WTC11 (cell line): ENCODE measurements at regions not wholly inside any gene's neighbourhood (a gene's known extent, or its start where the extent isn't known, plus 50 kb on each side); places are given as distances from the start of the nearest gene placed in this dataset.

Experiments used
- ATAC-seq: fragments of 200-7000 bp; cut with Tn5 transposase; 2 replicates; pipeline ENCODE4 v1.10.0; 2021; ENCODE audit warnings: mild to moderate bottlenecking, moderate library complexity
- CTCF ChIA-PET: fragments of 300-600 bp; sonication (Branson Sonifier 250); formaldehyde crosslinking; loops from one replicate; lab custom pipeline; 2021; ENCODE audit warnings: antibody characterized with exemption; lab: Charles Lee
- POLR2A ChIA-PET: fragments of 350-600 bp; sonication (Branson Sonifier 250); formaldehyde crosslinking; loops from one replicate; lab custom pipeline; 2021; ENCODE audit warnings: antibody characterized with exemption; lab: Charles Lee
- DNase-seq: peaks from one replicate; pipeline ENCODE4 v3.0.0; 2021; ENCODE audit warnings: low spot score
- H3K27ac Mint-ChIP-seq: 2 replicates; pipeline ENCODE4 v1.8.0; 2021; ENCODE audit warnings: mixed read lengths
- H3K27me3 Mint-ChIP-seq: 2 replicates; pipeline ENCODE4 v1.8.0; 2021; ENCODE audit warnings: low read depth, mild to moderate bottlenecking, moderate library complexity, mixed read lengths
- H3K36me3 Mint-ChIP-seq: 2 replicates; pipeline ENCODE4 v1.8.0; 2021; ENCODE audit warnings: mixed read lengths
- H3K4me1 Mint-ChIP-seq: 2 replicates; pipeline ENCODE4 v1.8.0; 2022; ENCODE audit warnings: mixed read lengths
- H3K4me3 Mint-ChIP-seq: 2 replicates; pipeline ENCODE4 v1.8.0; 2021; ENCODE audit warnings: mild to moderate bottlenecking, moderate library complexity, mixed read lengths
- H3K9me3 Mint-ChIP-seq: 2 replicates; pipeline ENCODE4 v1.8.0; 2021; ENCODE audit warnings: mixed read lengths
- ATF1 ChIP-seq: sonication (generic); formaldehyde crosslinking; IDR thresholded peaks from 2 replicates; pipeline ENCODE4 v1.8.1; 2023; ENCODE audit warnings: mild to moderate bottlenecking, moderate library complexity, missing genetic modification reagents
- CREB1 ChIP-seq: sonication (generic); formaldehyde crosslinking; IDR thresholded peaks from 2 replicates; pipeline ENCODE4 v1.8.0; 2023; ENCODE audit warnings: mild to moderate bottlenecking, missing genetic modification reagents
- CREM ChIP-seq: sonication (generic); formaldehyde crosslinking; IDR thresholded peaks from 2 replicates; pipeline ENCODE4 v1.8.1; 2022; ENCODE audit warnings: mild to moderate bottlenecking, missing genetic modification reagents, moderate library complexity
- GABPB1 ChIP-seq: sonication (generic); formaldehyde crosslinking; IDR thresholded peaks from 2 replicates; pipeline ENCODE4 v1.8.1; 2023; ENCODE audit warnings: mild to moderate bottlenecking, missing genetic modification reagents
- JUN ChIP-seq: sonication (generic); formaldehyde crosslinking; IDR thresholded peaks from 2 replicates; pipeline ENCODE4 v1.8.0; 2023; ENCODE audit warnings: mild to moderate bottlenecking, missing genetic modification reagents
- KAT7 ChIP-seq: sonication (generic); formaldehyde crosslinking; IDR thresholded peaks from 2 replicates; pipeline ENCODE4 v1.8.1; 2023; ENCODE audit warnings: missing genetic modification reagents, mild to moderate bottlenecking, borderline replicate concordance
- NFATC4 ChIP-seq: fragments of 250-450 bp; sonication (Bioruptor Pico); IDR thresholded peaks from 2 replicates; pipeline ENCODE4 v1.9.0; 2021; ENCODE audit warnings: mild to moderate bottlenecking
- NFYB ChIP-seq: sonication (generic); formaldehyde crosslinking; conservative IDR thresholded peaks from 2 replicates; pipeline ENCODE4 v1.8.0; 2022; ENCODE audit warnings: low read depth, missing genetic modification reagents
- NR1H2 ChIP-seq: sonication (generic); formaldehyde crosslinking; IDR thresholded peaks from 2 replicates; pipeline ENCODE4 v1.9.0; 2021; ENCODE audit warnings: mild to moderate bottlenecking, moderate library complexity, missing genetic modification reagents
- OVOL2 ChIP-seq: fragments of 250-450 bp; sonication (Bioruptor Pico); IDR thresholded peaks from 2 replicates; pipeline ENCODE4 v1.9.0; 2021; ENCODE audit warnings: mild to moderate bottlenecking, borderline replicate concordance
- RELA ChIP-seq: sonication (generic); formaldehyde crosslinking; IDR thresholded peaks from 2 replicates; pipeline ENCODE4 v1.8.1; 2022; ENCODE audit warnings: missing genetic modification reagents, mild to moderate bottlenecking, borderline replicate concordance
- SMAD3 ChIP-seq: sonication (generic); formaldehyde crosslinking; IDR thresholded peaks from 2 replicates; pipeline ENCODE4 v1.8.0; 2022; ENCODE audit warnings: missing genetic modification reagents, mild to moderate bottlenecking, borderline replicate concordance
- TCF7 ChIP-seq: sonication (generic); formaldehyde crosslinking; IDR thresholded peaks from 2 replicates; pipeline ENCODE4 v1.8.0; 2022; ENCODE audit warnings: mild to moderate bottlenecking, low read depth, missing genetic modification reagents, moderate library complexity
- TEAD4 ChIP-seq: sonication (generic); formaldehyde crosslinking; IDR thresholded peaks from 2 replicates; pipeline ENCODE4 v1.8.0; 2022; ENCODE audit warnings: mild to moderate bottlenecking, missing genetic modification reagents
- TP53 ChIP-seq: sonication (generic); formaldehyde crosslinking; IDR thresholded peaks from 2 replicates; pipeline ENCODE4 v1.8.1; 2023; ENCODE audit warnings: mild to moderate bottlenecking, missing genetic modification reagents
- ZNF396 ChIP-seq: fragments of 250-450 bp; sonication (Bioruptor Pico); IDR thresholded peaks from 2 replicates; pipeline ENCODE4 v1.8.0; 2021; ENCODE audit warnings: mild to moderate bottlenecking, moderate library complexity, borderline replicate concordance
- TF ChIP-seq, protein P1 (sequence below): sonication (generic); formaldehyde crosslinking; conservative IDR thresholded peaks from 2 replicates; pipeline ENCODE4 v1.8.1; 2023; ENCODE audit warnings: mild to moderate bottlenecking, low read depth, missing genetic modification reagents, moderate library complexity
- TF ChIP-seq, protein P2 (sequence below): fragments of 250-450 bp; sonication (Bioruptor Pico); IDR thresholded peaks from 2 replicates; pipeline ENCODE4 v1.9.0; 2021; ENCODE audit warnings: mild to moderate bottlenecking, borderline replicate concordance
- TF ChIP-seq, protein P3 (sequence below): sonication (generic); formaldehyde crosslinking; IDR thresholded peaks from 2 replicates; pipeline ENCODE4 v1.8.0; 2023; ENCODE audit warnings: missing genetic modification reagents
- TF ChIP-seq, protein P4 (sequence below): fragments of 250-450 bp; sonication (Bioruptor Pico); IDR thresholded peaks from 2 replicates; pipeline ENCODE4 v1.9.0; 2021; ENCODE audit warnings: moderate library complexity, mild to moderate bottlenecking, inconsistent platforms, borderline replicate concordance
- TF ChIP-seq, protein P5 (sequence below): sonication (generic); formaldehyde crosslinking; IDR thresholded peaks from 2 replicates; pipeline ENCODE4 v1.8.1; 2022; ENCODE audit warnings: mild to moderate bottlenecking, moderate library complexity, missing genetic modification reagents
- TF ChIP-seq, protein P6 (sequence below): sonication (generic); formaldehyde crosslinking; IDR thresholded peaks from 2 replicates; pipeline ENCODE4 v1.8.1; 2023; ENCODE audit warnings: mild to moderate bottlenecking, missing genetic modification reagents, moderate library complexity
- TF ChIP-seq, protein P7 (sequence below): sonication (generic); formaldehyde crosslinking; IDR thresholded peaks from 2 replicates; pipeline ENCODE4 v1.8.1; 2022; ENCODE audit warnings: low read depth, mild to moderate bottlenecking, moderate library complexity, missing genetic modification reagents, borderline replicate concordance

DNA sequence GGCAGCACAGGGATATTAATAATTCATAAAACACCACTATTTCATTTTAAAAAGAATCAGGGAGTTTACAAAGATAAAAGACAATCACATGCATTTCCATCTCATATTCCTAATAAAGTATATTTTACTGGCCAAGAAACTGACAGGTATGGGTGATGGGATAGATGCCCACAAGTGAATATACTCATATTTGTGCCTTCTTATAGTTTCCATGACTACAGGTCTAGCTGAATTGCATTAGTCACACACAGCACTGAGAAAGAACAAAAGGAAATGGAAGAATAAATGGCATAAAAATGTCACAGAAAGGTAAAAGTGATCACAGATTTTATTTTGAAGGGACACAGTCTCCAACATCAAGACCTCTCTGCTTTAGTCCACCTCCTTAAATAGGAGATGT is 193.5 kb downstream of the PLK2 start (continued):
- TF ChIP-seq, protein P1, sequence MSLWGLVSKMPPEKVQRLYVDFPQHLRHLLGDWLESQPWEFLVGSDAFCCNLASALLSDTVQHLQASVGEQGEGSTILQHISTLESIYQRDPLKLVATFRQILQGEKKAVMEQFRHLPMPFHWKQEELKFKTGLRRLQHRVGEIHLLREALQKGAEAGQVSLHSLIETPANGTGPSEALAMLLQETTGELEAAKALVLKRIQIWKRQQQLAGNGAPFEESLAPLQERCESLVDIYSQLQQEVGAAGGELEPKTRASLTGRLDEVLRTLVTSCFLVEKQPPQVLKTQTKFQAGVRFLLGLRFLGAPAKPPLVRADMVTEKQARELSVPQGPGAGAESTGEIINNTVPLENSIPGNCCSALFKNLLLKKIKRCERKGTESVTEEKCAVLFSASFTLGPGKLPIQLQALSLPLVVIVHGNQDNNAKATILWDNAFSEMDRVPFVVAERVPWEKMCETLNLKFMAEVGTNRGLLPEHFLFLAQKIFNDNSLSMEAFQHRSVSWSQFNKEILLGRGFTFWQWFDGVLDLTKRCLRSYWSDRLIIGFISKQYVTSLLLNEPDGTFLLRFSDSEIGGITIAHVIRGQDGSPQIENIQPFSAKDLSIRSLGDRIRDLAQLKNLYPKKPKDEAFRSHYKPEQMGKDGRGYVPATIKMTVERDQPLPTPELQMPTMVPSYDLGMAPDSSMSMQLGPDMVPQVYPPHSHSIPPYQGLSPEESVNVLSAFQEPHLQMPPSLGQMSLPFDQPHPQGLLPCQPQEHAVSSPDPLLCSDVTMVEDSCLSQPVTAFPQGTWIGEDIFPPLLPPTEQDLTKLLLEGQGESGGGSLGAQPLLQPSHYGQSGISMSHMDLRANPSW (CRISPR knock-in tag): no peak
- TF ChIP-seq NR1H2 (CRISPR knock-in tag) (no peak), TCF7 (CRISPR knock-in tag) (no peak), TEAD4 (CRISPR knock-in tag) (no peak), CREB1 (no peak), NFYB (CRISPR knock-in tag) (no peak)
- TF ChIP-seq, protein P2, sequence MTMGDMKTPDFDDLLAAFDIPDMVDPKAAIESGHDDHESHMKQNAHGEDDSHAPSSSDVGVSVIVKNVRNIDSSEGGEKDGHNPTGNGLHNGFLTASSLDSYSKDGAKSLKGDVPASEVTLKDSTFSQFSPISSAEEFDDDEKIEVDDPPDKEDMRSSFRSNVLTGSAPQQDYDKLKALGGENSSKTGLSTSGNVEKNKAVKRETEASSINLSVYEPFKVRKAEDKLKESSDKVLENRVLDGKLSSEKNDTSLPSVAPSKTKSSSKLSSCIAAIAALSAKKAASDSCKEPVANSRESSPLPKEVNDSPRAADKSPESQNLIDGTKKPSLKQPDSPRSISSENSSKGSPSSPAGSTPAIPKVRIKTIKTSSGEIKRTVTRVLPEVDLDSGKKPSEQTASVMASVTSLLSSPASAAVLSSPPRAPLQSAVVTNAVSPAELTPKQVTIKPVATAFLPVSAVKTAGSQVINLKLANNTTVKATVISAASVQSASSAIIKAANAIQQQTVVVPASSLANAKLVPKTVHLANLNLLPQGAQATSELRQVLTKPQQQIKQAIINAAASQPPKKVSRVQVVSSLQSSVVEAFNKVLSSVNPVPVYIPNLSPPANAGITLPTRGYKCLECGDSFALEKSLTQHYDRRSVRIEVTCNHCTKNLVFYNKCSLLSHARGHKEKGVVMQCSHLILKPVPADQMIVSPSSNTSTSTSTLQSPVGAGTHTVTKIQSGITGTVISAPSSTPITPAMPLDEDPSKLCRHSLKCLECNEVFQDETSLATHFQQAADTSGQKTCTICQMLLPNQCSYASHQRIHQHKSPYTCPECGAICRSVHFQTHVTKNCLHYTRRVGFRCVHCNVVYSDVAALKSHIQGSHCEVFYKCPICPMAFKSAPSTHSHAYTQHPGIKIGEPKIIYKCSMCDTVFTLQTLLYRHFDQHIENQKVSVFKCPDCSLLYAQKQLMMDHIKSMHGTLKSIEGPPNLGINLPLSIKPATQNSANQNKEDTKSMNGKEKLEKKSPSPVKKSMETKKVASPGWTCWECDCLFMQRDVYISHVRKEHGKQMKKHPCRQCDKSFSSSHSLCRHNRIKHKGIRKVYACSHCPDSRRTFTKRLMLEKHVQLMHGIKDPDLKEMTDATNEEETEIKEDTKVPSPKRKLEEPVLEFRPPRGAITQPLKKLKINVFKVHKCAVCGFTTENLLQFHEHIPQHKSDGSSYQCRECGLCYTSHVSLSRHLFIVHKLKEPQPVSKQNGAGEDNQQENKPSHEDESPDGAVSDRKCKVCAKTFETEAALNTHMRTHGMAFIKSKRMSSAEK: no peak

DNA sequence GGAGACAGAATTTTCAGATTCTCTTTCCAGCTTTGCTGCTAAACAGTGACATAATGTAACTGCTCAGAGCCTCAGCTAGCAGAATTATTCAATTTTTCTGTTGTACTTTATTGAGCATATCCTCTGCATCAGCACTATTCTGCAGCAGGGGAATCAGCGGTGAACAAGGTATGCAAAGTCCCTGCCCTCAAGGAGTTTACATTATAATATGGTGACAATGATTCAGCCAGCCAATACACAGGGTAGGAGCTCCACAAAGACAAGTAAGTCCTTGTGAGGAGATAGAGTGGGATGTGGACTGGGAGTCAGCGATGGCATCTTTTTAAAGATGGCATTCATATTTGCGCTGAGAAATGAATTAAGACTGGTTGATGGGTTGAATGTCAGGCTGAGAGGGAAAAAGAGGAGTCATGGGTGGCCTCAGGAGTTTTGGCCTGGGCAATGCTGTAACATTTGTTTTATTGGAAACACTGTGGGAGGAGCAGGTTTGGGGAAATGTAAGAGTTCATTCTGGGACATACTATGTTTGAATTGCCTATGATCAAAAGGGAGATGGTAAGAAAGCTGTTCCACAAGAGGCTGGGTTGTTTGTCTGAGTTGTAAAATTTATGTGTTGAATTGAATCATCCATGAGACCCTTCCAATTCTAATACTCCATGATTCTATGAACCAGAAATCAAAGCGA is 194.5 kb downstream of the PLK2 start:
- Mint-ChIP-seq H3K27ac (no peak overlapping the region), H3K27me3 (no peaks in the 10 kb centered on the region), H3K4me1 (peaks cover 4% of the 10 kb centered on the region)
- ATAC-seq: peak; percentile 60; the same call in 1 of the 2 replicates
- no peak for DNase-seq
- ChIA-PET CTCF (no interaction called here), POLR2A (no interaction called here)
- no peak for TF ChIP-seq ZNF396 (CRISPR knock-in tag)
- no peak for TF ChIP-seq ATF1 (CRISPR knock-in tag)
- TF ChIP-seq JUN (CRISPR knock-in tag): no peak
- TF ChIP-seq CREB1: no peak
- TF ChIP-seq, protein P3, sequence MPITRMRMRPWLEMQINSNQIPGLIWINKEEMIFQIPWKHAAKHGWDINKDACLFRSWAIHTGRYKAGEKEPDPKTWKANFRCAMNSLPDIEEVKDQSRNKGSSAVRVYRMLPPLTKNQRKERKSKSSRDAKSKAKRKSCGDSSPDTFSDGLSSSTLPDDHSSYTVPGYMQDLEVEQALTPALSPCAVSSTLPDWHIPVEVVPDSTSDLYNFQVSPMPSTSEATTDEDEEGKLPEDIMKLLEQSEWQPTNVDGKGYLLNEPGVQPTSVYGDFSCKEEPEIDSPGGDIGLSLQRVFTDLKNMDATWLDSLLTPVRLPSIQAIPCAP (CRISPR knock-in tag): no peak
- no peak for TF ChIP-seq KAT7
- TF ChIP-seq SMAD3 (CRISPR knock-in tag): no peak
- TF ChIP-seq CREM (CRISPR knock-in tag): no peak
- TF ChIP-seq, protein P4, sequence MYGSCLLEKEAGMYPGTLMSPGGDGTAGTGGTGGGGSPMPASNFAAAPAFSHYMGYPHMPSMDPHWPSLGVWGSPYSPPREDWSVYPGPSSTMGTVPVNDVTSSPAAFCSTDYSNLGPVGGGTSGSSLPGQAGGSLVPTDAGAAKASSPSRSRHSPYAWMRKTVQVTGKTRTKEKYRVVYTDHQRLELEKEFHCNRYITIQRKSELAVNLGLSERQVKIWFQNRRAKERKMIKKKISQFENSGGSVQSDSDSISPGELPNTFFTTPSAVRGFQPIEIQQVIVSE (CRISPR knock-in tag): no peak
- TF ChIP-seq OVOL2 (CRISPR knock-in tag): no peak
- TF ChIP-seq, all 79 proteins: peak for 0
- Mint-ChIP-seq H3K4me3 (no peak overlapping the region), H3K9me3 (peaks cover 6% of the 10 kb centered on the region), H3K36me3 (no peaks in the 10 kb centered on the region)

DNA sequence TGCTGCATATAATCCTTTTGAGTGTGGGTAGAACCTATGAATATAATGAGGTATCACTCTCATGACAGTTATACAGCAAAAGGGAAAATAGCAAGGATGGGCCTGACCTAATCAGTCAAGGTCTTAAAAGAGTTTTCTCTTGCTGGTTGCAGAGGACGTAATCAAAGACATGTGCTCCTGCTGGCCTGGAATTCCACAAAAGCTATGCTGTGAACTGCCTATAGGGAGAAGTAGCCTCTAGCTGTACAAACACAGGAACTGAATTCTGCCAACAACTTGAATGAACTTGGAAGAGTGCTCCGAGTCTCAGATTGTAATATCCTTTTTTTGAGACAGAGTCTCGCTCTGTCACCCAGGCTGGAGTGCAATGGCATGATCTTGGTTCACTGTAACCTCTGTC is 195.6 kb downstream of the PLK2 start:
- H3K27me3 Mint-ChIP-seq: no peaks in the 10 kb centered on the region
- H3K4me3 Mint-ChIP-seq: no peak overlapping the region
- H3K27ac Mint-ChIP-seq: no peak overlapping the region
- peaks cover 14% of the 10 kb centered on the region for H3K4me1 Mint-ChIP-seq
- POLR2A ChIA-PET: no interaction called here
- H3K36me3 Mint-ChIP-seq: no peaks in the 10 kb centered on the region
- ATAC-seq (no peak), DNase-seq (no peak)
- CTCF ChIA-PET: no interaction called here
- H3K9me3 Mint-ChIP-seq: peaks cover 6% of the 10 kb centered on the region
- TF ChIP-seq, protein P5, sequence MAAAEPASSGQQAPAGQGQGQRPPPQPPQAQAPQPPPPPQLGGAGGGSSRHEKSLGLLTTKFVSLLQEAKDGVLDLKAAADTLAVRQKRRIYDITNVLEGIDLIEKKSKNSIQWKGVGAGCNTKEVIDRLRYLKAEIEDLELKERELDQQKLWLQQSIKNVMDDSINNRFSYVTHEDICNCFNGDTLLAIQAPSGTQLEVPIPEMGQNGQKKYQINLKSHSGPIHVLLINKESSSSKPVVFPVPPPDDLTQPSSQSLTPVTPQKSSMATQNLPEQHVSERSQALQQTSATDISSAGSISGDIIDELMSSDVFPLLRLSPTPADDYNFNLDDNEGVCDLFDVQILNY: no peak
- TF ChIP-seq, protein P6, sequence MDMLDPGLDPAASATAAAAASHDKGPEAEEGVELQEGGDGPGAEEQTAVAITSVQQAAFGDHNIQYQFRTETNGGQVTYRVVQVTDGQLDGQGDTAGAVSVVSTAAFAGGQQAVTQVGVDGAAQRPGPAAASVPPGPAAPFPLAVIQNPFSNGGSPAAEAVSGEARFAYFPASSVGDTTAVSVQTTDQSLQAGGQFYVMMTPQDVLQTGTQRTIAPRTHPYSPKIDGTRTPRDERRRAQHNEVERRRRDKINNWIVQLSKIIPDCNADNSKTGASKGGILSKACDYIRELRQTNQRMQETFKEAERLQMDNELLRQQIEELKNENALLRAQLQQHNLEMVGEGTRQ (CRISPR knock-in tag): no peak
- no peak for TF ChIP-seq RELA (CRISPR knock-in tag)
- TF ChIP-seq GABPB1 (CRISPR knock-in tag): no peak
- TF ChIP-seq, protein P7, sequence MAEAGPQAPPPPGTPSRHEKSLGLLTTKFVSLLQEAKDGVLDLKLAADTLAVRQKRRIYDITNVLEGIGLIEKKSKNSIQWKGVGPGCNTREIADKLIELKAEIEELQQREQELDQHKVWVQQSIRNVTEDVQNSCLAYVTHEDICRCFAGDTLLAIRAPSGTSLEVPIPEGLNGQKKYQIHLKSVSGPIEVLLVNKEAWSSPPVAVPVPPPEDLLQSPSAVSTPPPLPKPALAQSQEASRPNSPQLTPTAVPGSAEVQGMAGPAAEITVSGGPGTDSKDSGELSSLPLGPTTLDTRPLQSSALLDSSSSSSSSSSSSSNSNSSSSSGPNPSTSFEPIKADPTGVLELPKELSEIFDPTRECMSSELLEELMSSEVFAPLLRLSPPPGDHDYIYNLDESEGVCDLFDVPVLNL (CRISPR knock-in tag): no peak
- no peak for TF ChIP-seq NFATC4 (CRISPR knock-in tag)
- TF ChIP-seq SMAD3 (CRISPR knock-in tag): no peak
- TF ChIP-seq TP53 (CRISPR knock-in tag): no peak
